Activated naive CD8-positive, alpha-beta T cell (primary cell): ENCODE measurements at regions not wholly inside any gene's neighbourhood (a gene's known extent, or its start where the extent isn't known, plus 50 kb on each side); places are given as distances from the start of the nearest gene placed in this dataset.

Experiments
- H3K27ac Mint-ChIP-seq: one replicate; pipeline ENCODE4 v1.8.0; 2021; ENCODE audit warnings: mixed read lengths
- H3K27me3 Mint-ChIP-seq: one replicate; pipeline ENCODE4 v1.8.0; 2021; ENCODE audit warnings: mixed read lengths
- H3K36me3 Mint-ChIP-seq: one replicate; pipeline ENCODE4 v1.8.0; 2021; ENCODE audit warnings: mixed read lengths
- H3K4me1 Mint-ChIP-seq: one replicate; pipeline ENCODE4 v1.8.0; 2021; ENCODE audit warnings: low read depth, mixed read lengths
- H3K4me3 Mint-ChIP-seq: one replicate; pipeline ENCODE4 v1.8.0; 2021; ENCODE audit warnings: mild to moderate bottlenecking, mixed read lengths
- H3K9me3 Mint-ChIP-seq: one replicate; pipeline ENCODE4 v1.8.0; 2021; ENCODE audit warnings: low read depth, mixed read lengths

DNA sequence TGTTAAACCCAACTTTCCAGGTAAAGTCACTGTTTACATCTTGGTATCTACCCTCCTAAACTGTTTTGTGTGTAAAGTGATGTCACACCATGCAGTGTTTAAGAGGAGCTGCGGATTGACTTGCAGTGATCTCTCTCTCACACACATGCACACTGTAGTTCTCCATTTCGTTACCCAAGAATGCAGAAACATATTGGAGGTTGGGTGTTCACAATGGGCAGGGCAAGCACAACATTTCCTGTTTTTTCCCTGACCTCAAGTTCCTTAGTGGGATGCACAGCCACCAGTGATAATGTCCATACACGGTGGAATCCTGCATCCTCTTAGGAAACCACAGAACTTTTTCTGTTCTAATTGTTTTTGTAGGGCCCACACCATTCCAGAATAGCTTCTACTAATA lies 85.3 kb upstream of the CFAP20DC start:
- no peaks in the 10 kb centered on the region for H3K36me3 Mint-ChIP-seq
- H3K27ac Mint-ChIP-seq: no peak overlapping the region
- H3K27me3 Mint-ChIP-seq: peaks cover 2% of the 10 kb centered on the region
- no peak overlapping the region for H3K4me3 Mint-ChIP-seq
- no peaks in the 10 kb centered on the region for H3K4me1 Mint-ChIP-seq
- no peaks in the 10 kb centered on the region for H3K9me3 Mint-ChIP-seq

DNA sequence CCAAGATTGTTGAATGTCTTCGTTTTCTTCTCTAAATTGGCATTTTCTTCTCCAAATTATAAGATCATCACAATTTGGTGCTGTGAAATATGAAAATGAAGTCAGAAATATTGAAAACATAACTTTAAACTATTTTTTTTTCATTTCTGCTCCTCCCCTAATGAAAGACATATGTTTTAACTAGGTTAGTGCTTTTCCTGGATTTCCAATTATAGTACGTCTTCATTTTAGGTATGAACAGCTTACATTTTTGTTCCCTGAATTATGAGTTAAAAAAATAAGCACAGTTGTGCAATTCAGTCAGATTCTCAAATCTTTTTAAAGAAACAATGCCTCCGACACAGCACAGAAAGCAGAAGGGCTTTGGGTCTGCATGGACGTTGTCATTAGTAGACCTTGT lies 83.5 kb upstream of the CFAP20DC start:
- no peak overlapping the region for H3K4me3 Mint-ChIP-seq
- no peaks in the 10 kb centered on the region for H3K9me3 Mint-ChIP-seq
- no peaks in the 10 kb centered on the region for H3K36me3 Mint-ChIP-seq
- H3K27me3 Mint-ChIP-seq: no peaks in the 10 kb centered on the region
- no peaks in the 10 kb centered on the region for H3K4me1 Mint-ChIP-seq
- no peak overlapping the region for H3K27ac Mint-ChIP-seq

DNA sequence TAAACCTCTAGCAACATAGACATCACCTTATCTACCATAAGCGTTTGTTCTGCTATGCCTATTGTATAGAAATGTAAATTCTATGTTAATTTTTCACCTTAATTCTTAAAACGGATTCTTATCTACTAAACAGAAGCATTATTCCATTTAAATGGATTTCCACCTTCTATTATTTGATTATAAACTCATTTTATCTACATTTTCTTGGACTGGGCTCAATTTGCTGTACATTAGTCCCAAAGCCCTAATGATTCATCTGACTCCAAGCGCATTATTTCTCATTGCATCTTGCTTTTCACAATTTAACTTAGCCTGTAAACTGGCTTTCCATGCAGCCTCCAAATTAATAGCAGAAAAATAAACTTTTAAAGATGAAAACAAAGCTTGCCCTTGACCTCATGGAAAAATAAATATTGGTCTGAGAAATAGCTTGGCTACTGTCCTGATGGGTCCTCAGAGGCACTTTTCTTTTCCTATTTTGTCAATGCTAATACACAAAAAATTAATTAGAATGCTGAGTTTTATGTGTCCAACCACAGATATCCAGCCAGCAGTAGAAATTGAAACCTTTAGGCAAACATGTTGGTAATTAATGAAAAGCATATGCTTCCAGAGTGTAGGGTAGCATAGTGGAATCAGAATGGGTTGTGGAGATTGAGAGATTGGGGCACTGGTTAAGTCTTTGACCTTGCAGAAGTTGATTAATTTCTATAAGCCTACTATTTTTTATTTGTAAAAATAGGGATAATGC lies 81.4 kb upstream of the CFAP20DC start:
- no peaks in the 10 kb centered on the region for H3K9me3 Mint-ChIP-seq
- H3K4me3 Mint-ChIP-seq: no peak overlapping the region
- H3K4me1 Mint-ChIP-seq: no peaks in the 10 kb centered on the region
- no peaks in the 10 kb centered on the region for H3K27me3 Mint-ChIP-seq
- H3K36me3 Mint-ChIP-seq: no peaks in the 10 kb centered on the region
- H3K27ac Mint-ChIP-seq: no peak overlapping the region

DNA sequence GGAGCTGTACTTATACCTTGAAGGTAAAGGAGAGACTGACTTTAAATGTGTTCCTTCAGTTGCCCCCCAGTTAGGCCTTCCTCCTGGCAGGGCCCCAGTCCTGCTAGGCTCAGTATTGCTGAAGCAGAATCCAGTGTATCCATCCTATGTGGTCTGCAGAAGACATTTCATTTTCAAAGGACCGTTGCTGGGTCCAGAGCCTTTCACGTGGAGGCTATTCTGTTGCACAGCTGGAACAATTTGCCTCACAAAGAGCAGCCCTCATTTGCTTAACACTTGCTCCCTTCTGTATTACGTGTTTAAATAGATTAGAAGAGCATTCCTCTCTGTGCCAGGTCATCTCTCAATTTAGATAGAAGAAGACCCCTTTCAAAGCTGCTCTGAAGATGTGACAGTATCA lies 78.9 kb upstream of the CFAP20DC start:
- H3K27me3 Mint-ChIP-seq: no peaks in the 10 kb centered on the region
- no peak overlapping the region for H3K27ac Mint-ChIP-seq
- no peaks in the 10 kb centered on the region for H3K36me3 Mint-ChIP-seq
- no peak overlapping the region for H3K4me3 Mint-ChIP-seq
- H3K4me1 Mint-ChIP-seq: no peaks in the 10 kb centered on the region
- no peaks in the 10 kb centered on the region for H3K9me3 Mint-ChIP-seq

DNA sequence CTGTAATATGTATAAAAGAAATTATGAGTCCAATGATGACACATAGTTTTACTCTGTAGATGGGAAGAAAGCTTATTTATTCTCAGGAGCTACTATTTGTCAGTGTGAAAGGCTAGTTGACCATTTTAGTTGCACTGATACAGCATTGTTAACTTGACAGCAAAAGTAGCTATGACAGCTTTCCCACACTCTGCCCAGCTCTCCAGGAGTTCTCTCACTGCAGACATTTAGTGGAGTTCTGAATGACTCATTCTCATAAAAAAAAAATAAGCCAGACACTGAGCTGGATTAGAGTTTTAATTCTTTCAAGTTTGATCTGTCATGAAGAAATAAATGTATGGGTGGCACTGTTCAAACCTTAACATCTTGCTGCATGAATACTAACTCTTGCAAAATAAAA lies 77.2 kb upstream of the CFAP20DC start:
- Mint-ChIP-seq H3K4me3 (no peak overlapping the region), H3K9me3 (no peaks in the 10 kb centered on the region), H3K27me3 (no peaks in the 10 kb centered on the region), H3K36me3 (no peaks in the 10 kb centered on the region), H3K27ac (no peak overlapping the region), H3K4me1 (no peaks in the 10 kb centered on the region)

DNA sequence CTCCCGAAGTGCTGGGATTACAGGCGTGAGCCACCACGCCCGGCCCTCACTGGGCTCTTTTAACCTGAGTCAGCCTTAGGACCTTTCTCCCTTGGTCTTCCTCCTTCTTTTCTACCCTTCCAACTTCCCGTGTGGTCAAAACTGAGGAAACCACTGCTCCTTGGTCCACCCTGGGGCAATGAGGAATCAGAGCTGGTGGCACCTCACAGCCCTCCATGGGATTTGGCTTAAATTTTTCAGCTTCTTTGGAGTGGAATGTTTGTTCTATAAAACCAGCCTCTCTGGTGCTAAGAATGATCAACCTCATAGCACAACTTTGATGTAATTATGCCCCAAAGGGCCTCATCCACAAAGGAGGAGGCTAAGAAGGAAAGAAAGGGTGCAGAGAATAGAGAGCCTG lies 76.6 kb upstream of the CFAP20DC start:
- Mint-ChIP-seq H3K27ac (no peak overlapping the region), H3K27me3 (no peaks in the 10 kb centered on the region), H3K9me3 (no peaks in the 10 kb centered on the region), H3K4me3 (no peak overlapping the region), H3K4me1 (no peaks in the 10 kb centered on the region), H3K36me3 (no peaks in the 10 kb centered on the region)

DNA sequence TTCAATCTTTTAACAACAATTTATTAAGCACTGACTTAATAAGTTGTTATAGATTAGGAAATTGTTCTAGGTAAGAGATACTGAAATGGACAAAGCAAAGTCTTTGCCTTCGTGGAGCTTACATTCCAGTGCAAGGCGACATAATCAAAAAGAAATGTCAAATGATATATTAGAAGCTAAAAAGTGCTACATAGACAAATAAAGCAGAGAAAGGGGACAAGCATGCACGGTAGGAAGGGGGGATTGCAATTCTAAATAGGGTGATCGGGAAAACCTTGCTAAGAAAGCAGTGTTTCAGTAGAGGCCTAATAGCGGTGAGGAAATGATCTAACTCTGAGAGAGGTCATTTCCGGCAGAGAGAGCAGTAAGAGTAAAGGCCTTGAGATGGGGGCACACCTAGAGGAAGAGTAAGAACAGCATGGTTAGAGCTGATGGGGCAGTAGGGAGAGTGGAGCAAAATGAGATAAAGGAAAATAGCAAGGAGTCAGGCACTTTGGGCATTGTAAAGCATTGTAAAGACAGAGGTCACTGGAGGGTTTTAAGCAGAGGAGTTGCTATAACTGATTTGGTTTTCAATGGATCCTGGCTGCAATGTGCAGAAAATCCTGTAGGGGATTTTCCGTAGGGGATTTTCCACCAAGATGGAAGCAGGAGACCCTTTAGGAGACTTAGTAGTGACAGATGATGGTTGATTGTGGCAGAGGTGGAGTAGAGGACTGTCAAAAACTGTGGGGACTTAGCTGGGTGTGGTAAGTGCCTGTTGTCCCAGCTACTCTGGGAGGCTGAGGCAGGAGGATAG lies 71.7 kb upstream of the CFAP20DC start:
- no peaks in the 10 kb centered on the region for H3K36me3 Mint-ChIP-seq
- no peaks in the 10 kb centered on the region for H3K9me3 Mint-ChIP-seq
- H3K27ac Mint-ChIP-seq: no peak overlapping the region
- H3K4me1 Mint-ChIP-seq: no peaks in the 10 kb centered on the region
- no peaks in the 10 kb centered on the region for H3K27me3 Mint-ChIP-seq
- H3K4me3 Mint-ChIP-seq: no peak overlapping the region

DNA sequence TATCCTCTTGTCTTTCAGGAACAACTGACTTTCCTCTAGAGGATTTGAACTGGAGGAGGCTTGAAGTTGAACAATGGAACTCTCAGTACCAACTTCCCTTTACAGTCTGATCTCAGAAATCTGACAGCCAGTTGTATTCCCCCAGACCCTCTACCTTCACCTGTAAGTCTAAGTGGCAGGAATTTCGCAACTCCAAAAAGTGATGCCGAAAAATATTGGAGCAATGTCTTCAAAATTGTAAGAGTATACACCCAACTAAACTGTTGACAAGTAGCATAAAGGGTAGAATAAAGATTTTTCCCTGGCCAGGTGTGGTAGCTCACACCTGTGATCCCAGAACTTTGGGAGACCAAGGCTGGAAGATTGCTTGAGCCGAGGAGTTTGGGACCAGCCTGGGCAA lies 69.1 kb upstream of the CFAP20DC start:
- Mint-ChIP-seq H3K27ac (no peak overlapping the region), H3K36me3 (no peaks in the 10 kb centered on the region), H3K4me1 (no peaks in the 10 kb centered on the region), H3K4me3 (no peak overlapping the region), H3K27me3 (no peaks in the 10 kb centered on the region), H3K9me3 (no peaks in the 10 kb centered on the region)

DNA sequence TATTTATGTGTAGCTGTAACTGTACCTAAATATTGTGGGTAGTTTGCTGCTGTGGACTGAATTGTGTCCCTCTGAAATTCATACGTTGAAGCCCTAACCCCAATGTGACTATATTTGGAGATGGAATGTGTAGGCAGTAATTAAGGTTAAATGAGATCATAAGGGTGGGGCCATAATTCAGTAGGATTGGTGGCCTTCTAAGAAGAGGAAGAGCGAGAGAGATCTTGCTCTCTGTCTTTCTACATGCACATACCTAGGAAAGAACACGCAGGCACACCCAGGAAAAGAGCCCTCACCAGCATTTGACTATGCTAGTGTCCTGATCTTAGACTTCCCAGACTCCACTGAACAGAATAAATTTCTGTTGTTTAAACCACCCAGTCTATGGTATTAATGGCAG lies 67.6 kb upstream of the CFAP20DC start:
- Mint-ChIP-seq H3K27ac (no peak overlapping the region), H3K36me3 (no peaks in the 10 kb centered on the region), H3K9me3 (no peaks in the 10 kb centered on the region), H3K4me1 (no peaks in the 10 kb centered on the region), H3K4me3 (no peak overlapping the region), H3K27me3 (no peaks in the 10 kb centered on the region)

DNA sequence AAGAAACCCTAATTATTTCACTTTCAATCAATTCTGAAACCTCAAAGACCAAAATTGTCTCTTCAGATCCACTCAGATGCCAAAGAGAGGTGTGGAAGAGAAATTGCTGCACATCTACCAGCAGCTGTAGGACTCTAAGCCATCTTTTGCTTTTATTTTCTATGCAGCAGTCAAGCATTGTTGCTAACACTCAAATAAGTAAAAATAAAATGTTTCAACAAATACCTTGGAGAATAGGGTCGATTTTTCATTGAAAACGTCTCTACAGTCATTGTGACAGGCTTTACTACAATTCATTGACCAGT lies 66.4 kb upstream of the CFAP20DC start:
- no peaks in the 10 kb centered on the region for H3K9me3 Mint-ChIP-seq
- H3K36me3 Mint-ChIP-seq: no peaks in the 10 kb centered on the region
- H3K4me1 Mint-ChIP-seq: no peaks in the 10 kb centered on the region
- H3K27me3 Mint-ChIP-seq: no peaks in the 10 kb centered on the region
- H3K4me3 Mint-ChIP-seq: no peak overlapping the region
- no peak overlapping the region for H3K27ac Mint-ChIP-seq

DNA sequence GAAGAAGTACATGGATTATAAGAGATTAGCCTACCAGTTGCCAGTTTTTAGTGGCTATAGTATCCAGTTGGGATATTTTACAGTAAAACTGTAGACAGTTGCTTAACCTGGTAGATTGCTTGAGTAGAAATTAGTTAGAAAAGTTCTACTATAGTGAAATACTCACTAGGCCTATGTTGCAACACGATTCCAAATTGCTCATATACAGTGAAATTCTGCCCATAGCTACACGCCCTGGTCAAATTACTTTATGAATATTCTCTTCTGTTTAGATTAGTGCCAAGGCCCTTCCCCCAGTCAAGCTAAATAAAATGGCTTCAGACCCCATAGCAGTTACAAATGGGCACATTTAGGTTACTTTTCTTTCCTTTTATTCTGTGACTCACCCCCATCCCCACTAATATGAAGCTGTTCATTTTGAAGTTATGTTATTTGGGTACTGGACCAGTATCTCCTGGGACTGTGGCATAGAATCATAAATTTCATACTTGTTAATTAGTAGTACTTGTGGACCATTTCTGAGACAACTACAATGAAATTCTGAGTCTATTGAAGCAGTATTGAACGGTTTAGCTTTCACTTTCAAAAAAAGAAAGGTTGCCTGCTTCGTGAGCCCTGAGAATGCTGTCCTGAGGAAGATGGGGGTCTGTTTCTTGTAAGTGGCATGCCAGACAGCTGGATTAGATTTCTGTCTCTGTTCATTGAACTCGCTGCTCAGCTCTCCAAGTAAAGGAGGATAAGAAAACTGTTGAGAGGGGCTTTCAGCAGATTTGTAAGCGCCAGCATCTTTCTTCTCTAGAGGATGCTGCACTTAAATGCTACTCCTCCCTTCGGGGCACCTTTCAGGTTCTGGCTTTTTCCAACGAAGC lies 65.8 kb upstream of the CFAP20DC start:
- Mint-ChIP-seq H3K4me1 (no peaks in the 10 kb centered on the region), H3K4me3 (no peak overlapping the region), H3K9me3 (no peaks in the 10 kb centered on the region), H3K27me3 (no peaks in the 10 kb centered on the region), H3K27ac (no peak overlapping the region), H3K36me3 (no peaks in the 10 kb centered on the region)

DNA sequence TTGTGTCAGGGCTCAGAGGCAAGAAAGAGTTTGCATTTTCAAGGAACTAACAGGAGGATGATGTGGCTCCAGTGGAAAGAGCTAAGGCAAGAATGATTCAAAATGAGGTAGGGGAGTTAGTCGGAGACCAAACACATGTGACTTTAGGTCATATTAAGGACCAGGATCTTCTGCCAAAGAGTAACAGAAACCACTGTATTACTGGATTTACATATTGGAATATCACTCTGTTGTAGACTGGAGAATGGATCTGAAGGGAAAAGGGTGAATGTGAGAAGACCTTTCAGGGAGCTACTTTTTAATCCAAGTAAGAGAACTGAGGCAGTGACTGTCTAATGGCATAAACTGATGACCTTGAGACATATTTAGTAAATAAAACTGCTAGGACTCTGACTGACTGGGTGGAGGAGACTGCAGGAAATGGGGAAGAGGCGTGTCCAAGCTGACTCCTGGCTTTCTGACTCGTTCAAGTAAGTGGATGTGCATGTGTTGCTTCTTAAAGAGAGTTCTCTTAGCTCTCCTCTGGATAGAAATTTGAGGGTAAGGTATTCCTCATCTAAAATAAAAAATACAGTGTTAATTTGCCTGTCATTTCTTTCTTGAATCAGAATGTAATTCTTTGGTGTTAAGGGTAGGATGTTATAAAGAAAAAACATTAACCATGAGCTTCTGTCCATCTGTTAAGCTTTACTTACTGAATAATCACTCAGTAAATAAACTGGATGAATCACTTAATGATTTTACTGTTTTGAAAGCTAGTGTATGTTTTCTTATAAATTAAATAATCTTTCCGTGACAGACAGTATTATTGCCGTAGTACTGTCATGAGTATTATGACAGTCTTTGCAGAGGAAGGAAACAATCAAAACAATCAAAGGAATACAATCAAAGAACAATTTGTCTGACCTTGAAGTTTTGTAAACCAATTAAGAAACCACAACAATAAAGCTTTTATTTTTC lies 58.3 kb upstream of the CFAP20DC start:
- H3K4me3 Mint-ChIP-seq: no peak overlapping the region
- H3K4me1 Mint-ChIP-seq: no peaks in the 10 kb centered on the region
- H3K9me3 Mint-ChIP-seq: no peaks in the 10 kb centered on the region
- H3K36me3 Mint-ChIP-seq: no peaks in the 10 kb centered on the region
- no peak overlapping the region for H3K27ac Mint-ChIP-seq
- H3K27me3 Mint-ChIP-seq: peaks cover 11% of the 10 kb centered on the region

DNA sequence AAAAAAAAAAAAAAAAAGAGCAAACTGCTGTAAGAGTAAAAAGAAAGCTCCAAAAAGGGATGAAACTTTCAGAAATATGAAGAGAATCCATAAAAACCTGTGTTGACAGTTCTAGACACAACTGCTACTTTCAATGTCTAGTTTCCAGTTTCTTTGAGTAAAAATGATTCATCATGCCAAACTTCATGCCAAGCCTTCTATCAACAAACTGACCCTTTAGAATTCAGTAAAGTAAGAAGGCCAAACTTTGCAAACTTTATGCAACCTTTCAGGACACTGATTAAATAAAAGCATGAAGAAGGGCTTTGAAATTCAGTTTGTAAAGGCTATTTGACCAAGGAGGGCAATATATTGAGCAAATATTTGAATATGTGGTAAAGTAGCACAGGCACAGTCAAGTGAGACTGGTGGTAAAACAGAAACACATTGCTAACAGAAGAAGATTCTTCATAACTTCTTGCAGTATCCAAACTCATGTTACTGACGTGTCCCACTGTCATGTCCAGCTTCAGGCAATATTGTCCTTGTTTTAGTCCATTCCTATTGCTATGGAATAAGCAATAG lies 56.3 kb upstream of the CFAP20DC start:
- Mint-ChIP-seq H3K4me1 (no peaks in the 10 kb centered on the region), H3K36me3 (no peaks in the 10 kb centered on the region), H3K27me3 (peaks cover 11% of the 10 kb centered on the region), H3K9me3 (no peaks in the 10 kb centered on the region), H3K4me3 (no peak overlapping the region), H3K27ac (no peak overlapping the region)

DNA sequence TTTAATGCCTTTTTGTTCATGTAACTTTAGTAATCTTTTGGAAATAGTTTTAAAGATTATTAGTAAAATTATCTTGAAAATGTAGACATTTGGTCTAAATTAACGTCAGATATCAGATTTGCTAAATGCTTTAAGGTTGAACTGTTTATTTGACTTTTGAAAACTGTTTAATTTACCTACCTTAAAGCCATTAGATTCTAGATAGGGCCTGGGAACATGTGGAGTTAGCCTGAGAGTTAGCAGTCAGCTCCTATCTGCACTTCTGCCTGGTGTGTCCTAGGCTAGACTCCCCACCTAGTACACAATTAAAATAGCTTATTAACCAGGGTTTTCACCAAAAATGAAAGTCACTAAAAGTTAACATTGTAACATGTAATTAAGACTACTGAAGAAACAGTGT lies 53.7 kb upstream of the CFAP20DC start:
- no peak overlapping the region for H3K4me3 Mint-ChIP-seq
- no peaks in the 10 kb centered on the region for H3K36me3 Mint-ChIP-seq
- no peak overlapping the region for H3K27ac Mint-ChIP-seq
- H3K4me1 Mint-ChIP-seq: no peaks in the 10 kb centered on the region
- H3K9me3 Mint-ChIP-seq: no peaks in the 10 kb centered on the region
- H3K27me3 Mint-ChIP-seq: peaks cover 9% of the 10 kb centered on the region
